ENCODE measurements at regions not wholly inside any gene's neighbourhood (a gene's known extent, or its start where the extent isn't known, plus 50 kb on each side); places are given as distances from the start of the nearest gene placed in this dataset.

- Mint-ChIP-seq H3K27me3 (ENCODE audit: low read depth) (no peaks in the 10 kb centered on the region), H3K9me3 (ENCODE audit: low read depth) (peaks cover 35% of the 10 kb centered on the region), H3K27ac (ENCODE audit: unreplicated experiment) (no peak overlapping the region), H3K4me3 (ENCODE audit: unreplicated experiment) (no peak overlapping the region), H3K4me1 (ENCODE audit: low read depth) (no peaks in the 10 kb centered on the region), H3K36me3 (ENCODE audit: low read depth) (peaks cover 1% of the 10 kb centered on the region)
- DNase-seq (ENCODE audit: low spot score) = no peak
- TF ChIP-seq, protein P1, sequence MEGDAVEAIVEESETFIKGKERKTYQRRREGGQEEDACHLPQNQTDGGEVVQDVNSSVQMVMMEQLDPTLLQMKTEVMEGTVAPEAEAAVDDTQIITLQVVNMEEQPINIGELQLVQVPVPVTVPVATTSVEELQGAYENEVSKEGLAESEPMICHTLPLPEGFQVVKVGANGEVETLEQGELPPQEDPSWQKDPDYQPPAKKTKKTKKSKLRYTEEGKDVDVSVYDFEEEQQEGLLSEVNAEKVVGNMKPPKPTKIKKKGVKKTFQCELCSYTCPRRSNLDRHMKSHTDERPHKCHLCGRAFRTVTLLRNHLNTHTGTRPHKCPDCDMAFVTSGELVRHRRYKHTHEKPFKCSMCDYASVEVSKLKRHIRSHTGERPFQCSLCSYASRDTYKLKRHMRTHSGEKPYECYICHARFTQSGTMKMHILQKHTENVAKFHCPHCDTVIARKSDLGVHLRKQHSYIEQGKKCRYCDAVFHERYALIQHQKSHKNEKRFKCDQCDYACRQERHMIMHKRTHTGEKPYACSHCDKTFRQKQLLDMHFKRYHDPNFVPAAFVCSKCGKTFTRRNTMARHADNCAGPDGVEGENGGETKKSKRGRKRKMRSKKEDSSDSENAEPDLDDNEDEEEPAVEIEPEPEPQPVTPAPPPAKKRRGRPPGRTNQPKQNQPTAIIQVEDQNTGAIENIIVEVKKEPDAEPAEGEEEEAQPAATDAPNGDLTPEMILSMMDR (IDR thresholded peaks at IDR 0.05) = no peak
Measured at GRCh38 chr11:87548797-87549196, 511.1 kb downstream of the TMEM135 start.

DNA sequence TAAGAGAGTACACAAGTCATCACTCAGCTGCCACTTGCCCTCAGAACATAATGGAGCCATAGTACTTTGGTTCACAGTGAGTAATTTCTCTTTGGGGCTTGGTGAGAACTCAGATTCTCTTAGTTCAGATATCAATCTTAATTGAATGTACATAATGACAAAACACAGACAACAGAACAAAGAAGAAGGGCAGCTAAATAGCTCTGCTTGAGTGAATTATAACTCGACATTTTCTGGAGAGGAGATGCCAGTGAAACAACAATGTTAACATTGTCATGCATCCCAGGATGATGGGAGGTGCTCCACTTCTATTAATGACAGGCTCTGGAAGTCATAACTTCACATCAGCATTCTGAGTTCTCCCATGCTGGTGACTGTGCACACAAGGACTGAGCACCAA, 508.1 kb downstream of the TMEM135 start:
- Mint-ChIP-seq H3K27me3 (ENCODE audit: low read depth) (no peaks in the 10 kb centered on the region), H3K36me3 (ENCODE audit: low read depth) (peaks cover 1% of the 10 kb centered on the region), H3K4me3 (ENCODE audit: unreplicated experiment) (no peak overlapping the region), H3K4me1 (ENCODE audit: low read depth) (no peaks in the 10 kb centered on the region), H3K27ac (ENCODE audit: unreplicated experiment) (no peak overlapping the region), H3K9me3 (ENCODE audit: low read depth) (peaks cover 44% of the 10 kb centered on the region)
- TF ChIP-seq, protein P1 (IDR thresholded peaks at IDR 0.05) = no peak
- no peak for DNase-seq (ENCODE audit: low spot score)

DNA sequence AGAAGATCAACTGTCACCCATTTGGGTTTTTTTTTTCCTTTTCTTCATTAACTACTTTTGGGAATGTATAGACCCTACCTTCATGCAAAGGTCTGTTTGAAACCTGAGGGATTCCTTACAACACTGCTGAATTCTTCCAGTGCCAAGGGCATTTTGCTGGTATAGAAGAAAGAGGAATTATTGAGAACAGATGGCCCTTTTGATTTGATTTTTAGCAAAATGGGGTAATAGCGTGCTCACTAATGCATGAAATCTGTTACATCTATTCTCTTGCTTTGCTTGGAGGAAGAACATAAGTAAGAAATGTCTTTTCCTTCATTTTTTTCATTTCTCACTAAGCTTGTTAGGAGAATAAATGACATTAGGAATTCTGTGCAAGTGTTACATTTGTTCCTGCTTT, 501.9 kb downstream of the TMEM135 start:
- no peaks in the 10 kb centered on the region for H3K36me3 Mint-ChIP-seq (ENCODE audit: low read depth)
- TF ChIP-seq, protein P1 (IDR thresholded peaks at IDR 0.05) = no peak
- DNase-seq (ENCODE audit: low spot score) = no peak

GRCh38 chr11:87536565-87536964, 498.8 kb downstream of the TMEM135 start:
- Mint-ChIP-seq H3K27me3 (ENCODE audit: low read depth) (peaks cover 17% of the 10 kb centered on the region), H3K9me3 (ENCODE audit: low read depth) (no peaks in the 10 kb centered on the region), H3K4me3 (ENCODE audit: unreplicated experiment) (no peak overlapping the region), H3K36me3 (ENCODE audit: low read depth) (no peaks in the 10 kb centered on the region), H3K4me1 (ENCODE audit: low read depth) (peaks cover 5% of the 10 kb centered on the region), H3K27ac (ENCODE audit: unreplicated experiment) (no peak overlapping the region)
- DNase-seq (ENCODE audit: low spot score) = no peak
- TF ChIP-seq, protein P1 (IDR thresholded peaks at IDR 0.05) = no peak

More for the DNA sequence above, 501.9 kb downstream of the TMEM135 start:
- no peak overlapping the region for H3K4me3 Mint-ChIP-seq (ENCODE audit: unreplicated experiment)
- H3K4me1 Mint-ChIP-seq (ENCODE audit: low read depth) = no peaks in the 10 kb centered on the region
- peaks cover 15% of the 10 kb centered on the region for H3K9me3 Mint-ChIP-seq (ENCODE audit: low read depth)
- H3K27me3 Mint-ChIP-seq (ENCODE audit: low read depth) = peaks cover 10% of the 10 kb centered on the region
- H3K27ac Mint-ChIP-seq (ENCODE audit: unreplicated experiment) = no peak overlapping the region

GRCh38 chr11:87536016-87536415, 498.3 kb downstream of the TMEM135 start:
- no peak overlapping the region for H3K4me3 Mint-ChIP-seq (ENCODE audit: unreplicated experiment)
- H3K36me3 Mint-ChIP-seq (ENCODE audit: low read depth) = no peaks in the 10 kb centered on the region
- no peak for DNase-seq (ENCODE audit: low spot score)
- no peak overlapping the region for H3K27ac Mint-ChIP-seq (ENCODE audit: unreplicated experiment)
- TF ChIP-seq, protein P1 (IDR thresholded peaks at IDR 0.05) = no peak
- H3K27me3 Mint-ChIP-seq (ENCODE audit: low read depth) = peaks cover 17% of the 10 kb centered on the region
- H3K4me1 Mint-ChIP-seq (ENCODE audit: low read depth) = peaks cover 5% of the 10 kb centered on the region
- H3K9me3 Mint-ChIP-seq (ENCODE audit: low read depth) = no peaks in the 10 kb centered on the region
